SU-DHL-6 (cell line): ENCODE measurements at regions not wholly inside any gene's neighbourhood (a gene's known extent, or its start where the extent isn't known, plus 50 kb on each side); places are given as distances from the start of the nearest gene placed in this dataset.

Experiments
- H2AFZ ChIP-seq: fragments of 200-600 bp; sonication (generic); 2 replicates; pipeline ENCODE4 v1.6.1; 2014; ENCODE audit warnings: low read depth, mild to moderate bottlenecking, moderate library complexity, mixed read lengths, antibody characterized with exemption, low read length; ENCODE audit not compliant: severe bottlenecking
- H3F3A ChIP-seq: fragments of 200-600 bp; shearing (Covaris generic); 2 replicates; pipeline ENCODE4 v1.6.0; 2016; ENCODE audit warnings: antibody characterized with exemption, mild to moderate bottlenecking; ENCODE audit not compliant: insufficient read depth
- H3K27ac ChIP-seq: fragments of 200-600 bp; sonication (generic); 2 replicates; pipeline ENCODE4 v1.5.1; 2016; ENCODE audit warnings: low read depth, mild to moderate bottlenecking, low read length, moderate library complexity, mixed read lengths
- H3K27me3 ChIP-seq: fragments of 200-600 bp; sonication (generic), shearing (Covaris generic); 2 replicates; pipeline ENCODE4 v1.6.0; 2014; ENCODE audit warnings: mild to moderate bottlenecking, low read length
- H3K36me3 ChIP-seq: fragments of 200-600 bp; sonication (generic); 2 replicates; pipeline ENCODE4 v1.6.1; 2014; ENCODE audit warnings: mild to moderate bottlenecking, low read length, mixed read lengths
- H3K4me2 ChIP-seq: fragments of 300-600, 200-600 bp; shearing (Covaris generic), sonication (generic); 2 replicates; pipeline ENCODE4 v1.6.0; 2014; ENCODE audit warnings: low read length, low read depth, mild to moderate bottlenecking; ENCODE audit not compliant: poor library complexity, severe bottlenecking
- H3K4me3 ChIP-seq: fragments of 200-600 bp; sonication (generic); 2 replicates; pipeline ENCODE4 v1.5.1; 2014; ENCODE audit warnings: antibody characterized with exemption, low read length, mild to moderate bottlenecking, mixed read lengths; ENCODE audit not compliant: insufficient read depth, poor library complexity, severe bottlenecking
- H3K79me2 ChIP-seq: fragments of 200-600 bp; sonication (generic); 2 replicates; pipeline ENCODE4 v1.6.1; 2014; ENCODE audit warnings: mild to moderate bottlenecking, low read length, moderate library complexity; ENCODE audit not compliant: insufficient read depth
- H3K9ac ChIP-seq: fragments of 200-600 bp; sonication (generic); 2 replicates; pipeline ENCODE4 v1.7.0; 2014; ENCODE audit warnings: mild to moderate bottlenecking, low read length
- H3K9me2 ChIP-seq: fragments of 200-600 bp; sonication (generic); replicated peaks from 2 replicates; pipeline ENCODE4 v1.6.1; 2014; ENCODE audit warnings: low read length; ENCODE audit not compliant: insufficient read depth
- H3K9me3 ChIP-seq: fragments of 200-600 bp; sonication (generic); 2 replicates; pipeline ENCODE4 v1.6.1; 2014; ENCODE audit warnings: low read length, mixed read lengths; ENCODE audit not compliant: insufficient read depth
- H4K20me1 ChIP-seq: fragments of 200-600 bp; sonication (generic); 2 replicates; pipeline ENCODE4 v1.6.1; 2014; ENCODE audit warnings: low read depth, mild to moderate bottlenecking, antibody characterized with exemption, low read length, moderate library complexity, mixed read lengths
- EZH2phosphoT487 ChIP-seq: fragments of 200-600 bp; sonication (generic), shearing (Covaris generic); conservative IDR thresholded peaks from 2 replicates; pipeline ENCODE4 v1.6.1; 2018; ENCODE audit warnings: mild to moderate bottlenecking, antibody characterized with exemption, low read length, moderate library complexity, mixed read lengths
- TF ChIP-seq, protein P1 (sequence below): fragments of 200-600 bp; sonication (generic); IDR thresholded peaks from one replicate; pipeline ENCODE4 v1.5.1; 2017; ENCODE audit warnings: antibody characterized with exemption, mild to moderate bottlenecking, low read length, moderate library complexity; ENCODE audit not compliant: insufficient read depth, poor library complexity, severe bottlenecking

- Histone ChIP-seq H3K27me3 (no peaks in the 10 kb centered on the region), H3K27ac (no peak overlapping the region), H2AFZ (no peak overlapping the region), H3K79me2 (no peaks in the 10 kb centered on the region), H3K4me2 (no peak overlapping the region), H3K36me3 (no peaks in the 10 kb centered on the region), H4K20me1 (no peaks in the 10 kb centered on the region), H3F3A (no peaks in the 10 kb centered on the region), H3K4me3 (no peak overlapping the region), H3K9ac (no peak overlapping the region), H3K9me3 (no peaks in the 10 kb centered on the region), H3K9me2 (no peaks in the 10 kb centered on the region)
- TF ChIP-seq, protein P1, sequence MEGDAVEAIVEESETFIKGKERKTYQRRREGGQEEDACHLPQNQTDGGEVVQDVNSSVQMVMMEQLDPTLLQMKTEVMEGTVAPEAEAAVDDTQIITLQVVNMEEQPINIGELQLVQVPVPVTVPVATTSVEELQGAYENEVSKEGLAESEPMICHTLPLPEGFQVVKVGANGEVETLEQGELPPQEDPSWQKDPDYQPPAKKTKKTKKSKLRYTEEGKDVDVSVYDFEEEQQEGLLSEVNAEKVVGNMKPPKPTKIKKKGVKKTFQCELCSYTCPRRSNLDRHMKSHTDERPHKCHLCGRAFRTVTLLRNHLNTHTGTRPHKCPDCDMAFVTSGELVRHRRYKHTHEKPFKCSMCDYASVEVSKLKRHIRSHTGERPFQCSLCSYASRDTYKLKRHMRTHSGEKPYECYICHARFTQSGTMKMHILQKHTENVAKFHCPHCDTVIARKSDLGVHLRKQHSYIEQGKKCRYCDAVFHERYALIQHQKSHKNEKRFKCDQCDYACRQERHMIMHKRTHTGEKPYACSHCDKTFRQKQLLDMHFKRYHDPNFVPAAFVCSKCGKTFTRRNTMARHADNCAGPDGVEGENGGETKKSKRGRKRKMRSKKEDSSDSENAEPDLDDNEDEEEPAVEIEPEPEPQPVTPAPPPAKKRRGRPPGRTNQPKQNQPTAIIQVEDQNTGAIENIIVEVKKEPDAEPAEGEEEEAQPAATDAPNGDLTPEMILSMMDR = no peak
- no peak for TF ChIP-seq EZH2phosphoT487
Observed at GRCh38 chr5:4044881-4045280, 449.2 kb downstream of the IRX1 start.

- TF ChIP-seq, protein P1 = no peak
- TF ChIP-seq EZH2phosphoT487 = no peak
- Histone ChIP-seq H3K9me2 (no peaks in the 10 kb centered on the region), H3K79me2 (no peaks in the 10 kb centered on the region), H3K4me2 (no peak overlapping the region), H3K9ac (no peak overlapping the region), H3K27me3 (no peaks in the 10 kb centered on the region), H3K36me3 (no peaks in the 10 kb centered on the region), H2AFZ (no peak overlapping the region), H4K20me1 (no peaks in the 10 kb centered on the region), H3K27ac (no peak overlapping the region), H3F3A (no peaks in the 10 kb centered on the region), H3K9me3 (no peaks in the 10 kb centered on the region), H3K4me3 (no peak overlapping the region)
Observed at GRCh38 chr5:4048398-4048797, 452.8 kb downstream of the IRX1 start.

- no peak overlapping the region for H3K4me2 ChIP-seq
- H3K79me2 ChIP-seq = no peaks in the 10 kb centered on the region
- H4K20me1 ChIP-seq = no peaks in the 10 kb centered on the region
- no peaks in the 10 kb centered on the region for H3K9me2 ChIP-seq
- H3K36me3 ChIP-seq = no peaks in the 10 kb centered on the region
- no peak overlapping the region for H2AFZ ChIP-seq
- no peak overlapping the region for H3K9ac ChIP-seq
- H3K27ac ChIP-seq = no peak overlapping the region
- no peaks in the 10 kb centered on the region for H3K9me3 ChIP-seq
- no peaks in the 10 kb centered on the region for H3F3A ChIP-seq
- H3K4me3 ChIP-seq = no peak overlapping the region
- TF ChIP-seq, protein P1 = no peak
- no peak for TF ChIP-seq EZH2phosphoT487
- no peaks in the 10 kb centered on the region for H3K27me3 ChIP-seq
Observed at GRCh38 chr5:4050203-4050602, 454.6 kb downstream of the IRX1 start.

DNA sequence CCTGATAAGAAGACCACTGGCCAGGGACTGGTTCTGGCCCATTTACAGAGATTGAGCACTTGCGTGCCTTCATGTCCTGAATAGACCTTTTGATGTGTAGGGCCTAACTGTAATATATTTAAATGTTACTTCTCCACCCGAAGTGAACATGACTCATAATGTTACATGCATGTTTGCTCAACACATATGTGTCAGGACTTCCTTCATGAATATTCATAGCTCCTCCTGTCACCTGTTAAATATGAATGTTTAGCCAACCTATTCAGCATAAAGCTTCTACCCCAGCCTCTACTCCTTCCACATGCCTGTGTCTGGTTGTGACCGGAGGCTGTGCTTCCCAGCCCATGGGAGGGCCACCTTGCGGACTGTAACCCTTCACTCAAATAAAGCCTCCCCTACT is 457.5 kb downstream of the IRX1 start:
- Histone ChIP-seq H3F3A (no peaks in the 10 kb centered on the region), H3K4me2 (no peak overlapping the region), H3K9ac (no peak overlapping the region), H3K9me3 (no peaks in the 10 kb centered on the region), H3K27ac (no peak overlapping the region), H3K79me2 (no peaks in the 10 kb centered on the region), H2AFZ (no peak overlapping the region), H3K4me3 (no peak overlapping the region), H4K20me1 (no peaks in the 10 kb centered on the region), H3K36me3 (no peaks in the 10 kb centered on the region), H3K27me3 (no peaks in the 10 kb centered on the region), H3K9me2 (no peaks in the 10 kb centered on the region)
- no peak for TF ChIP-seq EZH2phosphoT487
- TF ChIP-seq, protein P1 = no peak
